H1 (cell line): ENCODE measurements at regions not wholly inside any gene's neighbourhood (a gene's known extent, or its start where the extent isn't known, plus 50 kb on each side); places are given as distances from the start of the nearest gene placed in this dataset.

Experiments used
- CTCF ChIA-PET: fragments of 300-600 bp; sonication (Branson Sonifier 250); formaldehyde crosslinking; loops from one replicate; lab custom pipeline; 2021; ENCODE audit not compliant: partially characterized antibody; lab: Charles Lee
- POLR2A ChIA-PET: fragments of 300-600 bp; sonication (Branson Sonifier 250); formaldehyde crosslinking; loops from one replicate; lab custom pipeline; 2021; ENCODE audit warnings: inconsistent platforms; ENCODE audit not compliant: partially characterized antibody; lab: Charles Lee
- DNase-seq, 2 experiments: peaks; one replicate each; pipeline versions ENCODE4 v3.0.0 to v3.0.0-alpha.2; 2010 to 2022; ENCODE audit warnings: low spot score in 2 of 2, low read depth in 1 of 2, mixed read lengths in 1 of 2
- FAIRE-seq: peaks from 2 replicates; lab custom pipeline; 2011; peaks lifted over from hg19 to GRCh38; lab: Jason Lieb, UNC
- H2AFZ ChIP-seq: 2 replicates; pipeline ENCODE4 v1.8.1; 2012; ENCODE audit warnings: low read length, inconsistent platforms
- H2AK5ac ChIP-seq: 2 replicates; pipeline ENCODE4 v1.6.1; 2013; ENCODE audit warnings: low read depth, low read length
- H2BK120ac ChIP-seq: replicated peaks from 2 replicates; pipeline ENCODE3; 2013; ENCODE audit warnings: low read depth, low read length, inconsistent platforms
- H2BK12ac ChIP-seq: 2 replicates; pipeline ENCODE4 v1.6.1; 2013; ENCODE audit warnings: low read depth, low read length
- H2BK15ac ChIP-seq: 2 replicates; pipeline ENCODE4 v1.6.1; 2013; ENCODE audit warnings: low read length
- H2BK20ac ChIP-seq: 2 replicates; pipeline ENCODE4 v1.6.1; 2013; ENCODE audit warnings: low read length
- H2BK5ac ChIP-seq: 2 replicates; pipeline ENCODE4 v1.6.1; 2013; ENCODE audit warnings: low read depth, low read length
- H3K14ac ChIP-seq: 2 replicates; pipeline ENCODE4 v1.6.1; 2013; ENCODE audit warnings: inconsistent platforms; ENCODE audit not compliant: insufficient read length
- H3K18ac ChIP-seq: 2 replicates; pipeline ENCODE4 v1.6.1; 2013; ENCODE audit warnings: low read length; ENCODE audit errors: extremely low read depth
- H3K23ac ChIP-seq: 2 replicates; pipeline ENCODE4 v1.6.1; 2013; ENCODE audit warnings: inconsistent platforms; ENCODE audit not compliant: insufficient read length
- H3K23me2 ChIP-seq: 2 replicates; pipeline ENCODE4 v1.6.1; 2013; ENCODE audit warnings: low read depth, low read length
- H3K27ac ChIP-seq: 2 replicates; pipeline ENCODE4 v1.6.1; 2011; ENCODE audit warnings: low read depth, low read length, inconsistent platforms
- H3K27me3 ChIP-seq, 4 experiments: replicated peaks in 1 of 4; 1 replicate in 1 of 4; 2 replicates in 3 of 4; pipeline versions ENCODE4 v1.6.1 to v1.8.1; 2011 to 2013; ENCODE audit warnings: low read length in 3 of 4, mild to moderate bottlenecking in 3 of 4, inconsistent platforms in 2 of 4, mixed read lengths in 2 of 4, moderate library complexity in 1 of 4; ENCODE audit not compliant: control insufficient read depth in 3 of 4, insufficient read depth in 3 of 4; ENCODE audit errors: extremely low read depth in 1 of 4
- H3K36me3 ChIP-seq, 4 experiments: 2 replicates each; pipeline versions ENCODE4 v1.6.1 to v1.8.1; 2011 to 2013; ENCODE audit warnings: mild to moderate bottlenecking in 4 of 4, low read length in 3 of 4, moderate library complexity in 2 of 4, control low read depth in 1 of 4, inconsistent platforms in 1 of 4; ENCODE audit not compliant: insufficient read depth in 4 of 4, control insufficient read depth in 2 of 4
- H3K4ac ChIP-seq: replicated peaks from 2 replicates; pipeline ENCODE3; 2013; ENCODE audit warnings: low read length, low read depth, mixed read lengths, inconsistent platforms; ENCODE audit not compliant: insufficient read length
- H3K4me1 ChIP-seq, 4 experiments: replicated peaks in 1 of 4; 1 replicate in 1 of 4; 2 replicates in 3 of 4; pipeline versions ENCODE4 v1.6.1 to v1.8.1; 2011 to 2013; ENCODE audit warnings: low read length in 3 of 4, inconsistent platforms in 2 of 4, mixed read lengths in 1 of 4; ENCODE audit not compliant: insufficient read depth in 4 of 4, control insufficient read depth in 3 of 4
- H3K4me2 ChIP-seq, 2 experiments: 2 replicates each; pipeline versions ENCODE4 v1.6.1 to v1.8.1; 2011 to 2013; ENCODE audit warnings: low read depth in 2 of 2, low read length in 2 of 2, control low read depth in 1 of 2, inconsistent platforms in 1 of 2, mild to moderate bottlenecking in 1 of 2; ENCODE audit not compliant: insufficient read depth in 1 of 2
- H3K4me3 ChIP-seq, 4 experiments: fragments of 200-600, 300-600 bp in 1 of 4; sonication (generic), shearing (Covaris generic), sonication (Bioruptor Twin) in 1 of 4; 2 replicates each; pipeline versions ENCODE4 v1.5.1 to v1.8.1; 2011 to 2016; ENCODE audit warnings: low read length in 4 of 4, low read depth in 3 of 4, control low read depth in 2 of 4, inconsistent platforms in 2 of 4, mild to moderate bottlenecking in 2 of 4, mixed read lengths in 1 of 4, moderate library complexity in 1 of 4; ENCODE audit not compliant: insufficient read depth in 2 of 4; ENCODE audit errors: extremely low read depth in 1 of 4
- H3K56ac ChIP-seq: replicated peaks from 2 replicates; pipeline ENCODE3; 2013; ENCODE audit warnings: low read depth, mild to moderate bottlenecking, mixed read lengths, low read length, inconsistent platforms; ENCODE audit not compliant: insufficient read length
- H3K79me1 ChIP-seq: 2 replicates; pipeline ENCODE4 v1.6.1; 2013; ENCODE audit warnings: low read depth, low read length, control low read depth
- H3K79me2 ChIP-seq, 2 experiments: 2 replicates each; pipeline versions ENCODE4 v1.6.1 to v1.8.1; 2012 to 2013; ENCODE audit warnings: low read length in 2 of 2, mild to moderate bottlenecking in 2 of 2, inconsistent platforms in 1 of 2; ENCODE audit not compliant: insufficient read depth in 2 of 2, control insufficient read depth in 1 of 2
- H3K9ac ChIP-seq, 4 experiments: replicated peaks in 1 of 4; 1 replicate in 1 of 4; 2 replicates in 3 of 4; pipeline versions ENCODE4 v1.6.1 to v1.8.1; 2011 to 2013; ENCODE audit warnings: low read depth in 3 of 4, low read length in 3 of 4, control low read depth in 2 of 4, mild to moderate bottlenecking in 2 of 4, moderate library complexity in 2 of 4, inconsistent platforms in 1 of 4; ENCODE audit errors: extremely low read depth in 1 of 4
- H3K9me3 ChIP-seq, 2 experiments: 2 replicates each; pipeline versions ENCODE4 v1.6.1 to v1.8.1; 2012 to 2013; ENCODE audit warnings: mild to moderate bottlenecking in 2 of 2, moderate library complexity in 2 of 2, control low read depth in 1 of 2, inconsistent platforms in 1 of 2, low read depth in 1 of 2, low read length in 1 of 2, mixed read lengths in 1 of 2; ENCODE audit not compliant: insufficient read depth in 2 of 2
- H4K20me1 ChIP-seq, 2 experiments: replicated peaks in 1 of 2; 2 replicates each; pipeline versions ENCODE3 to v1.8.1; 2011 to 2013; ENCODE audit warnings: inconsistent platforms in 2 of 2, low read length in 2 of 2, mild to moderate bottlenecking in 1 of 2; ENCODE audit not compliant: insufficient read depth in 2 of 2, control insufficient read depth in 1 of 2
- H4K5ac ChIP-seq: 2 replicates; pipeline ENCODE4 v1.6.1; 2013; ENCODE audit warnings: low read length, low read depth, mixed read lengths, inconsistent platforms; ENCODE audit not compliant: insufficient read length
- H4K8ac ChIP-seq: 2 replicates; pipeline ENCODE4 v1.8.0; 2013; ENCODE audit warnings: mild to moderate bottlenecking, moderate library complexity, low read length, inconsistent platforms; ENCODE audit not compliant: insufficient read depth; ENCODE audit errors: extremely low read depth
- H4K91ac ChIP-seq: replicated peaks from 2 replicates; pipeline ENCODE3; 2013; ENCODE audit warnings: low read length, mixed read lengths, inconsistent platforms; ENCODE audit not compliant: insufficient read length
- ASH2L ChIP-seq: fragments of 200-600, 300-600 bp; sonication (generic); IDR thresholded peaks from one replicate; pipeline ENCODE4 v1.7.1; 2017; ENCODE audit warnings: low read length
- BACH1 ChIP-seq: IDR thresholded peaks from 2 replicates; pipeline ENCODE4 v1.6.1; 2012; ENCODE audit warnings: low read length, improper control_type of control experiment
- BCL11A ChIP-seq, 2 experiments: IDR thresholded peaks; one replicate each; pipeline ENCODE4 v1.6.1; 2011; ENCODE audit warnings: low read depth in 2 of 2, low read length in 2 of 2, mild to moderate bottlenecking in 2 of 2
- BRCA1 ChIP-seq: IDR thresholded peaks from 2 replicates; pipeline ENCODE4 v1.6.1; 2012; ENCODE audit warnings: low read depth, low read length, improper control_type of control experiment
- CEBPB ChIP-seq: IDR thresholded peaks from 2 replicates; pipeline ENCODE4 v1.6.1; 2012; ENCODE audit warnings: low read depth, low read length
- CREB1 ChIP-seq: IDR thresholded peaks from 2 replicates; pipeline ENCODE4 v1.6.1; 2012; ENCODE audit warnings: inconsistent platforms
- FOSL1 ChIP-seq: IDR thresholded peaks from 2 replicates; pipeline ENCODE4 v1.6.1; 2011; ENCODE audit warnings: mild to moderate bottlenecking, low read depth, low read length, moderate library complexity; ENCODE audit not compliant: insufficient read depth
- GTF2F1 ChIP-seq: IDR thresholded peaks from 2 replicates; pipeline ENCODE4 v1.6.1; 2012; ENCODE audit warnings: low read depth, low read length, improper control_type of control experiment, borderline replicate concordance
- JUN ChIP-seq: IDR thresholded peaks from 2 replicates; pipeline ENCODE4 v1.6.1; 2011; ENCODE audit warnings: low read depth, mild to moderate bottlenecking, improper control_type of control experiment, low read length
- KDM4A ChIP-seq: IDR thresholded peaks from one replicate; pipeline ENCODE4 v1.7.1; 2012; ENCODE audit warnings: low read depth, mild to moderate bottlenecking, moderate library complexity, low read length, inconsistent platforms; ENCODE audit not compliant: severe bottlenecking
- KDM5A ChIP-seq: fragments of 200-600 bp; IDR thresholded peaks from 2 replicates; pipeline ENCODE4 v1.7.1; 2012; ENCODE audit warnings: mild to moderate bottlenecking, low read length, inconsistent platforms, mixed read lengths
- POLR2A ChIP-seq, 2 experiments: IDR thresholded peaks; 1 replicate in 1 of 2; 2 replicates in 1 of 2; pipeline ENCODE4 v1.6.1; 2011; ENCODE audit warnings: low read depth in 2 of 2, low read length in 2 of 2, mild to moderate bottlenecking in 2 of 2; ENCODE audit errors: control extremely low read depth in 1 of 2
- RBBP5 ChIP-seq: IDR thresholded peaks from 2 replicates; pipeline ENCODE4 v1.7.1; 2012; ENCODE audit warnings: low read depth, mild to moderate bottlenecking, inconsistent platforms, low read length, moderate library complexity, borderline replicate concordance
- SRF ChIP-seq: IDR thresholded peaks from 2 replicates; pipeline ENCODE4 v1.6.1; 2011; ENCODE audit warnings: mild to moderate bottlenecking, low read depth, low read length, moderate library complexity
- TBP ChIP-seq: IDR thresholded peaks from 2 replicates; pipeline ENCODE4 v1.6.1; 2011; ENCODE audit warnings: low read depth, low read length, improper control_type of control experiment
- WGBS, 2 experiments: shearing (Covaris generic) in 1 of 2; methylation state at CpG; one replicate each; pipeline versions ENCODE4 v1.1.6 to v1.1.7; 2013 to 2015; ENCODE audit warnings: low lambda C conversion rate in 2 of 2, mixed read lengths in 2 of 2, inconsistent platforms in 1 of 2, low coverage in 1 of 2, missing lambda C conversion rate in 1 of 2; ENCODE audit not compliant: insufficient replicate concordance in 2 of 2, insufficient coverage in 1 of 2, insufficient read length in 1 of 2; ENCODE audit errors: extremely low coverage in 1 of 2, missing lambda C conversion rate in 1 of 2; 5-methylcytosine and 5-hydroxymethylcytosine counted together

DNA sequence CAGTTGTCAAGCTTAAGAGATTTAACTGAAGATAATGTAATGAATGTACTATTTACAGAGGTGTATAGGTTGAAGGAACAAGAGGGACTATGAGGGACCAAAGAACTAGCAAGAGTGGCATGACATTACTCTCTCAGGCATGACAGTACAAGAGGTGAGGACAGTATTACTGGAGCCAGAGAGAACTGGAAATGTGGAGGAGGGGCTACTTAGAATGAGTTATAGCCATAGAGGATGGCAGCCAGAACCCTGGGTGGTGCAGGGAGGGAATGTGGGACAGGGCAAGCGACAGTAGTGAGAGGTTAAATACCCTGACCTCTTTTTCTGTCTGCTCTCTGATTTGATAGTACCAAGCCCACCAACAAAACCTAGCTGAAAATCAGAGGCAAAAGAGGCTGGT is 122.6 kb upstream of the UGP2 start:
- H3K27me3 ChIP-seq: no peaks in the 10 kb centered on the region
- DNase-seq (no peak), FAIRE-seq (peak; percentile 24)
- H4K5ac ChIP-seq: no peak overlapping the region
- no peak for TF ChIP-seq TBP
- TF ChIP-seq CREB1: no peak
- TF ChIP-seq SRF: no peak
- TF ChIP-seq POLR2A (IDR thresholded peaks at IDR 0.05; ENCODE audit: control extremely low read depth in 1 of 2, low read depth in 2 of 2, low read length in 2 of 2): no peak
- no peak for TF ChIP-seq GTF2F1
- TF ChIP-seq ASH2L: no peak
- TF ChIP-seq FOSL1: no peak
- TF ChIP-seq BRCA1: no peak
- no peak for TF ChIP-seq RBBP5
- TF ChIP-seq KDM4A: no peak
- TF ChIP-seq BACH1: no peak
- no peak for TF ChIP-seq CEBPB
- TF ChIP-seq BCL11A (IDR thresholded peaks at IDR 0.05; ENCODE audit: low read depth in 2 of 2, low read length in 2 of 2): no peak
- TF ChIP-seq KDM5A: no peak
- TF ChIP-seq JUN: no peak
- H2BK120ac ChIP-seq: no peak overlapping the region
- no peak overlapping the region for H3K14ac ChIP-seq
- H2AK5ac ChIP-seq: no peak overlapping the region
- no peak overlapping the region for H3K4me3 ChIP-seq
- H2BK5ac ChIP-seq: no peak overlapping the region
- 0 out of 2 replicates have a peak overlapping the region, but pooled peaks have one; percentile 40 for H3K18ac ChIP-seq
- WGBS, 2 experiments: 86% methylated on average over 1 of the region's 1 CpG; no CpG with 5 or more reads in 1 of the 2 experiments
- H4K8ac ChIP-seq: no peak overlapping the region
- no peak overlapping the region for H4K91ac ChIP-seq
- no peak overlapping the region for H3K4ac ChIP-seq
- no peak overlapping the region; the same call in 1 of the 2 replicates for H2BK12ac ChIP-seq
- H2BK15ac ChIP-seq: no peak overlapping the region
- no peaks in the 10 kb centered on the region for H3K36me3 ChIP-seq
- no peak overlapping the region for H2AFZ ChIP-seq
- peaks cover 0 to 4% of the 10 kb centered on the region in 2 experiments; a peak in 1 of 4 replicates for H3K9me3 ChIP-seq
- CTCF ChIA-PET: no interaction called here
- no peak overlapping the region for H3K56ac ChIP-seq
- POLR2A ChIA-PET: interaction anchor here (1.5 kb wide), 1 partner anchor 125 kb away, joined by 4 read pairs; no protein-coding TSS in a partner anchor
- no peaks in the 10 kb centered on the region for H3K23me2 ChIP-seq
- H3K4me2 ChIP-seq: no peak overlapping the region
- no peak overlapping the region for H3K9ac ChIP-seq
- no peaks in the 10 kb centered on the region for H3K79me1 ChIP-seq
- H3K27ac ChIP-seq: no peak overlapping the region
- no peaks in the 10 kb centered on the region for H4K20me1 ChIP-seq
- no peak overlapping the region for H2BK20ac ChIP-seq
- 0 out of 7 replicates have a peak, but pooled peaks cover 0 to 3% (median 0%) of the 10 kb centered on the region in 4 experiments for H3K4me1 ChIP-seq
- H3K23ac ChIP-seq: no peak overlapping the region
- H3K79me2 ChIP-seq: no peaks in the 10 kb centered on the region
